HG03103 (cell line): ENCODE measurements at regions not wholly inside any gene's neighbourhood (a gene's known extent, or its start where the extent isn't known, plus 50 kb on each side); places are given as distances from the start of the nearest gene placed in this dataset.

Experiments
- ATAC-seq: cut with Tn5 transposase; IDR thresholded peaks from one replicate; pipeline ENCODE4 v1.9.1; 2021; ENCODE audit warnings: low read depth; ENCODE audit not compliant: unreplicated experiment

DNA sequence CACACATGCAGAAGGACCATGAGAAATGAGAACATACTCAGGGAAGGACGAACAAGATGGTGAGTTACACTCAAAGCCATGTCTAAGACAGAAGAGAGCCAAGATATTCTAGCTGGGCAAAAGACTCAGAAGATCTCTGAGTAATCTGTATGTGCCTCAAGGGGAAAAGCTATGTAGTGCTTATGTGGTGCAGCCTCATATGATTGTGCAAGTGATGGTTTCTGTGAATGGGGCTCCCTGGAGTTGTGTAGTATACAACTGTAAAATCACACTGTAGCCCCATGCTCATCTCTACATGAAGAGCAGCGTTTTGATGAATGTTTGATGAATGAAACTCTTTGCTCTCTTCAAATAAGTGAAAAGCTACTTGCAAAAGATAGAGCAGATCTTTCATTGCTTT, 57.5 kb downstream of the OSR1 start:
- ATAC-seq, result no peak

DNA sequence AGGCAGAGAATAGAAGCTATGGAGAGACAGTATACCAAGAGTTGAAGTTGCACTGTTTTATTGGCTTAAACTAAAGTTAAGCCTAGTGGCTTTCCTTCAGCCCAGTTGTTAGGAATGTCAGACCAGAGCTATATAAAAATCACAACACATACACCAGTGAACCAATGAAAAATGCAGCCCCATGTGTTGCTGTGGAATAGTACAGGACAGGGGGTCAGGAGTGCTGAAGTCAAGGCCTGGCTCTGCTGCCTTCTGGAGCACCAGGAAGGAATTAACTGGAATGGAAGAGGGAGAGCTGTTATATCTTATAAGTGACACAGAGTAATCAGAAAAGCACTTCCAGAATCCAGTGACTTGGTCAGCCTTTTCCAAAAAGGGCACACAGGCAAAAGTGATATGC, 58.9 kb downstream of the OSR1 start:
- no peak for ATAC-seq

DNA sequence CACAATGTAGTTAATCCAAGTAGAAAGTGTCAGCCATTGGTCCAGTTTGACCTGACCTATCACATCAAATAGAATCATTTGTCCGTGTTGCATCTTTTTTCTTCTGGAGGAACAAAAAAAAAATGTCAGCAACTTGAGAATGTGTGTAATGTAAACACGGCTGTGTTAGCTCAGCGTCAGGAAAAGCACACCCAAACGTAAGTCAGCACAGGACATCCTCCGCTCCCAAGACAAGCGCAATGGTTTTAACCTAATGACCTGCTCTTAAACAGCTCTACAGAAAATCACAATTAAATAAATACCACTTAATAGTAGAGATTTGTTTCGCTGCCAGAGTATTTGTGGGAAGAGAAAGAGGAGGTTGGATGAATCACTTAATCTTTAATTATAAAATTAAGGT, 59.4 kb downstream of the OSR1 start:
- ATAC-seq, result no peak

DNA sequence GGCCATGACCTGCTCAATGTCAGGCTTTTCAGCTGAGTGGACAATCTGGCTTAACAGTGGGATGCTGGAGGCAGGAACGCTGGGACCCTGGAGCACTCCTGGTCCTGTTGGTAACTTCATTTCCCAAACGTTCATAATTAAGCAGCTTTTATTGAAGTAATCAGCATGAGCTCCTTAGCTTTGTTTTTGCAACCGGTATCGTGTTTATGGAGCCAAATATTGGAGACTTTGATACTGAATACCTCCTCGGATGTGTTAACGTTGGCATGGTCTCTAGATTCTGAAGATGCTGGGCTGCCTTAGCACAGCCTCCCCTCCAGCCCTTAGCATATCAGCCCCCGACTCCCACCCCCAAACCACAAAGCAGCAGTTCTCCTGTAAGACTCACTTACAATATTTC, 60.7 kb downstream of the OSR1 start:
- no peak for ATAC-seq

GRCh38 chr2:19295998-19296502, 62.4 kb downstream of the OSR1 start:
- no peak for ATAC-seq

GRCh38 chr2:19292007-19292406, 66.4 kb downstream of the OSR1 start:
- ATAC-seq, result no peak

GRCh38 chr2:19288291-19288690, 70.1 kb downstream of the OSR1 start:
- no peak for ATAC-seq

DNA sequence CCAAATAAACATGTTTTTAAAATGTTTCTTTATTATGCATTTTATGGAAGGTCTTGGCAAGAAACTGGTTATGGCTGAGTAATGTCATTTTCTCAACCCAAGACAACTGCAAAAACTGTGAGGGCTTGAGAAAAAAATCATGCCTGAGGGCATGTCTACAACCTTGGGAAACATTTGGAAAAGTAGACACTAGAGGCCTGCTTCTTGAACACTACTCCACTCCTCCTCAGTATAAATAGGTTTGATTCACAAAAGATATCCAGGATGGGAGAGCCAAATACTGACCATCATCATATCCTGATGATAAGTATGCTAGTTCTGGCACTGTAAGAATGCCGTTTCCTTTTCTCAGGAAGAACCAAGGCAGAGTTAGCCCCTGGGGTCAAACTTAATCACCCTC, 71.1 kb downstream of the OSR1 start:
- ATAC-seq, result no peak

DNA sequence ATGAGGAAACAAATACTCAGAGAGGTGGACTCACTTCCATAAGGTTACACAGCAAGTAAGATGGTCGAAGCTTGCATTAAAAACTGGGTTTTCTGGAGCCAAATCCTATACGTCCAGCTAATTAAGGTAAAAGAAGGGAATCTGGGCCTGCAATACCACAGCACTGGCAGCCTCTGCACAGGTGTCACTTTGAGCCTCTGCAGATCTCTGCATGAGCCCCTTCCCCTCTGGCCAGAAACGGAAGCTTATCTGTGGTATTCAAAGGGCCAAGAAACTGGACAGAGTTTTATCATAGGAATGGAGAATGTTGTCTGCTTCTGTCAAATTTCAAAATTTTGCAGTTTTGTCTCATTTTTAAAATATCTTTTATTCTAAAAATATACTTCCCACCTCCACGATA, 76.1 kb downstream of the OSR1 start:
- no peak for ATAC-seq

DNA sequence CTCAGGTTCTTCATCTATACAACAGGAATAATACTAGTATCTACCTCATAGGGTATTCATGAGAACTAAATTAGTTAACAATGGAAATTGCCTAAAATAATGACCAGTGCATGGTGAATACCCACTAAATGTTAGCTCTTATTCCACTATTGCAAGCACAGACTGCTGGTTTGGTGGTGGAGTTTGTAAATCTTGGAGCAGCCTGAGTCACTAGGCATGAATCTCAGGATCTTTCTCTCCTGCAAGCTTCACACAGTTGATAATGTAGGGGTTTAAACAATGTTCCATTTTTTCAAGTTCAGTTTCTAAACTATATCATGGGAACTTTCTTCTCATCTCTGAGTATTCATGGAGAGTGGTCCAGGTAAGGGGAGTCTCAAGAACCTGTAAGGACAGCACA, 84.0 kb downstream of the OSR1 start:
- ATAC-seq, result no peak

DNA sequence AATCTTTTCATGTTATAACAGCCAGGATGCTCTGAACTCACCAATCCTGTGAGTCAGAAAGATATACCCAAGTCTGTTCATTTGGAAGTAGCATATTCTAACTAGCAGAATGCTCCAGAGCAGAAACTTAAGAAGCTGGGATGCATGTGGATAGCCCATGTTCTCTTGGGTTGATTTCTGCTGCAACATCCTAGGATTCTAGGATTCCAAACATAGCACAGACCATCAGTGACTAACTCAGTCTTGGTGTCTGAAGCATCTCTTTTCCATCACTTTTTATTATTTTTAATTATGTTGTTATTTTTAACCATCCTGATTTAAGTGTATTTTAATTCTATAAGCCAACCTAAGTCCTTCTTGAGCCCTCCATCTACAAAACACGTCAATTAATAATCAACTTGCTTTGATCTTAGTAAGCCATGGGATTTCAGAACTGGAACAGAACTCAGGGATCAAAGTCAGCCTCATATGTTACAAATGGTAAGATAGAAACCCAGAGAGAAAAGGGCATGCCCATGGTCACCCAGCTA, 85.4 kb downstream of the OSR1 start:
- no peak for ATAC-seq

DNA sequence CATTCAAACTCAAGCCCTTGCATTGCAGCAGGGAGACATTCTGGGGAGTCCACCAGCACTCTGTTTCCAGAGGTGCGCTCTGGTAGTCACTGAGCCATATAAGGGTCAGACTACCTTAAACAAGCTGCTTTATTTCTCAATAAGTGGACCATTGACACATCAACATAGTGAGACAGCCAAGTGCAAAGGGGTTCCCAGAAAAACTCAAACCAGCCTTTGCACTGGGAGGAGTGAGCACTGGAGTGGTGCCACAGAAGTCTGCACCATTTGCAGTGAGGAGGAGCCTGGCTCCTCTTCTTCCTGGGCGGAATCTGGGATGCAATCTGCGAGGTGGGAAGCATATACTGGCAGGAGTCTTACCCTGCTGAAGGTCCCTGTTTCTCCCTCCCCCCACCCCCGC, 86.4 kb downstream of the OSR1 start:
- ATAC-seq, result no peak

- ATAC-seq, result no peak
These were observed 93.6 kb downstream of the OSR1 start for GRCh38 chr2:19264852-19265251.

GRCh38 chr2:19262150-19262549, 96.3 kb downstream of the OSR1 start:
- ATAC-seq, result no peak

DNA sequence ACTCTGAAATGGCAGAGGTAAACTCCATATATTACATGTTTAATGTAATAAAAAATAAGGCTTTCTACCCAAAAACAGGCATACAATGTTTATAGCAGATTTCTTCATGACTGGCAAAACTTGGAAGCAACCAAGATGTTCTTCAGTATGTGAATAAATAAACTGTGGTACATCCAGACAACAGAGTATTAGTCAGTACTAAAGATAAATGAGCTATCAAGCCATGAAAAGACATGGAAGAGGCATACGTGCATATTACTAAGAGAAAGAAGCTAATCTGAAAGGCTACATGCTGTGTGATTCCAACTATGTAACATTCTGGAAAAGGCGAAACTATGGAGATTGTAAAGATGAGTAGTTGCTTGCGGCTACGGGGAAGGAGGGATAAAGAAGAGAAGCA, 97.4 kb downstream of the OSR1 start:
- ATAC-seq, result no peak

- ATAC-seq, result no peak
These were observed 102.3 kb downstream of the OSR1 start for GRCh38 chr2:19256121-19256601.

- ATAC-seq, result no peak
These were observed 102.9 kb downstream of the OSR1 start for GRCh38 chr2:19255481-19255880.

DNA sequence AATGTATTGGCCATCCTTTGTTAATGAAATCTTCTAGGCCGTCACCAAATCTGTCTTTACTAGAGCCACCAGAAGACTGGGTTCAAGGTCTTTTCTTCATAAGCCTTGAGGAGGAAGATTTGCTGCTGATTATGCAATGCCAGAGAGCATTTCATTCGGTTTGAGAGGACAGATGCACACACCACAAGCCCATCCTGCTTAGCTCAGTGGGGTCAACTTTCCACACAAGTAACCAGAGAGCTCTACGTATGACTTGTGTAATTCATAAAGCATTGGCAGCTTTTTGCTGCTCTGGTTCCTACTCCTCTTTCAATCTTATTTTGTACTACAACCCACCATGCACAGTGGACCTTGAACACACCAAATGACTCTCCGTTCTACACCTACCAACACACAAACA, 106.9 kb downstream of the OSR1 start:
- ATAC-seq, result no peak

DNA sequence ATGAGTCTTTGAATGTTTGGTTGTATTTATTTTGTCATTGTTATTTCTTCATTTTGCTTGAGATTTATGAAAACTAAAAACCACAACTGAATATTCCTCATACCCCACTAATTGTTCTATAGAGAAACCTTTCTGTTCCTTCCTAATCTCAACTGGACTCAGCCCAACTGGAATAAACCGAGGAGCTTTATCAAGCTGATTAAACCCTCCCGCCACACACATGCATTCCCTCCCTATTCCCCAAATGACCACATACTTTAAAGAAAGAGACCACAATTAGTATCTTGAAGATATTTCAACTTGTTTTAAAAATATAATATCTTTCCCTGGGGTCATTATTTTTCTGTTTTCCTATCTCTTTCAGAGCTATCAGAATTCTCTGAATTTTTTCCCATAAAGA, 107.5 kb downstream of the OSR1 start:
- no peak for ATAC-seq

DNA sequence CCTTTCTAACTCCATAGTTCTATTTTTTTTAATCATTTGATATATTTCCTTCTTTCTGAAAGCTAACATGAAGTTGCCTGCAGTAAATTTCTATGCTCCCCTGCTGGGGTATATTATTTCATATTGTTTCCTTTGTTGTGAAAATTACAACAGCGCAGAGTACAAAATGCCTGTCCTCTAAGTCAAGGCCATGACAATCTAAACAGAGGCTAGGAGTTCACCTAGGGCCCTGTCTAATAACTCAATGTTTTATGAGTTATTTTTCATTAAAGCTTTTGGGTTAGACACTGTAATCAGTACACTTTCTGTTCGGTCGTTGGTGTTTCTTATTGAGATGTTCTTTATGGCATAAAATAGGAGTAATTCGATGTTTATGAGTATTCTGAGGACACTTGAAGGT, 111.2 kb downstream of the OSR1 start:
- no peak for ATAC-seq

DNA sequence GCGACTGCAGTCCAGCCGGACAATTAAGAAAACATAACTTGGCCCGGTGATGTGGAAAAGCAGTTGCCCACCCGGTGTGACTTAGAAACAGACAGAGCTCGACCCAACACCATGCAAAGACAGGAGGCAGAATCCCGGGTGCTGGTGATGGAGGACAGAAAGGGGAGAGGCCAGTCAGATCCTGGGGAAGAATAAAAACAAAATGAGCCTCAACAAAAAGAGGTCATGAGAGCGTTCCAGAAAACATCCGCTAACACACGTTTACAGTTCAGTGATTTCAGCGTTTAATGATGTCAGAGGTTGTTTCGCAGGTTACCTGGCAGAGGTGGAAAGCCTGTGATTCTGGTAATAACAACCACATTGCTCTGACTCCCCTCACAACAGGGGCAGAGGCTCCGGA, 111.9 kb downstream of the OSR1 start:
- ATAC-seq, result no peak

GRCh38 chr2:19244460-19245363, 113.7 kb downstream of the OSR1 start:
- ATAC-seq, result no peak
